PC-3 (cell line): ENCODE measurements at regions not wholly inside any gene's neighbourhood (a gene's known extent, or its start where the extent isn't known, plus 50 kb on each side); places are given as distances from the start of the nearest gene placed in this dataset.
A peak's percentile ranks its signal among the peaks of the same experiment; 100 is the strongest.

ENCODE experiments used
- CTCF ChIP-seq: fragments of 300-600 bp; sonication (generic); conservative IDR thresholded peaks from 2 replicates; pipeline ENCODE4 v1.5.1; 2017; ENCODE audit warnings: antibody characterized with exemption, low read depth, mild to moderate bottlenecking, low read length
- EZH2phosphoT487 ChIP-seq: fragments of 300-600 bp; sonication (generic); IDR thresholded peaks from 2 replicates; pipeline ENCODE4 v1.6.1; 2018; ENCODE audit warnings: mild to moderate bottlenecking, antibody characterized with exemption, low read length, borderline replicate concordance

GRCh38 chr1:163561580-163562295 is 240.0 kb downstream of the NUF2 start:
- TF ChIP-seq CTCF (peak; percentile 74), EZH2phosphoT487 (no peak)
